ENCODE measurements at regions not wholly inside any gene's neighbourhood (a gene's known extent, or its start where the extent isn't known, plus 50 kb on each side); places are given as distances from the start of the nearest gene placed in this dataset.

- in situ Hi-C loops (cut with HindIII; ENCODE audit: low sequenced_read_pairs): loop anchor here (25.0 kb wide), 1 partner anchor 405 kb away; the partner anchor contains the start of gene KCNJ5
Observed at GRCh38 chr11:129292771-129293170, 82.9 kb upstream of the BARX2 start.

- in situ Hi-C loops (cut with HindIII; ENCODE audit: low sequenced_read_pairs): loop anchor here (25.0 kb wide), 1 partner anchor 405 kb away; the partner anchor contains the start of gene KCNJ5
Observed at GRCh38 chr11:129292092-129292491, 83.6 kb upstream of the BARX2 start.

GRCh38 chr11:129291546-129291945 is 84.1 kb upstream of the BARX2 start:
- in situ Hi-C loops (cut with HindIII; ENCODE audit: low sequenced_read_pairs): loop anchor here (25.0 kb wide), 1 partner anchor 404 kb away; the partner anchor contains the start of gene KCNJ5

- in situ Hi-C loops (cut with HindIII; ENCODE audit: low sequenced_read_pairs): loop anchor here (25.0 kb wide), 1 partner anchor 404 kb away; the partner anchor contains the start of gene KCNJ5
Observed at GRCh38 chr11:129290966-129291365, 84.7 kb upstream of the BARX2 start.

- in situ Hi-C loops (cut with HindIII; ENCODE audit: low sequenced_read_pairs): loop anchor here (25.0 kb wide), 1 partner anchor 402 kb away; the partner anchor contains the start of gene KCNJ5
Observed at GRCh38 chr11:129289350-129290040, 86.2 kb upstream of the BARX2 start.

GRCh38 chr11:129287920-129288319 is 87.7 kb upstream of the BARX2 start:
- in situ Hi-C loops (cut with HindIII; ENCODE audit: low sequenced_read_pairs): loop anchor here (25.0 kb wide), 1 partner anchor 401 kb away; the partner anchor contains the start of gene KCNJ5

GRCh38 chr11:129286813-129287212 is 88.8 kb upstream of the BARX2 start:
- in situ Hi-C loops (cut with HindIII; ENCODE audit: low sequenced_read_pairs): loop anchor here (25.0 kb wide), 1 partner anchor 400 kb away; the partner anchor contains the start of gene KCNJ5

- in situ Hi-C loops (cut with HindIII; ENCODE audit: low sequenced_read_pairs): loop anchor here (25.0 kb wide), 1 partner anchor 398 kb away; the partner anchor contains the start of gene KCNJ5
Observed at GRCh38 chr11:129285402-129285786, 90.3 kb upstream of the BARX2 start.

GRCh38 chr11:129283141-129283540 is 91.0 kb upstream of the ARHGAP32 start:
- in situ Hi-C loops (cut with HindIII; ENCODE audit: low sequenced_read_pairs): loop anchor here (25.0 kb wide), 1 partner anchor 396 kb away; the partner anchor contains the start of gene KCNJ5

GRCh38 chr11:129282634-129283033 is 90.5 kb upstream of the ARHGAP32 start:
- in situ Hi-C loops (cut with HindIII; ENCODE audit: low sequenced_read_pairs): loop anchor here (25.0 kb wide), 1 partner anchor 395 kb away; the partner anchor contains the start of gene KCNJ5

GRCh38 chr11:129281471-129282415 is 89.6 kb upstream of the ARHGAP32 start:
- in situ Hi-C loops (cut with HindIII; ENCODE audit: low sequenced_read_pairs): loop anchor here (25.0 kb wide), 1 partner anchor 394 kb away; the partner anchor contains the start of gene KCNJ5

GRCh38 chr11:129280027-129280811 is 88.1 kb upstream of the ARHGAP32 start:
- in situ Hi-C loops (cut with HindIII; ENCODE audit: low sequenced_read_pairs): loop anchor here (25.0 kb wide), 1 partner anchor 393 kb away; the partner anchor contains the start of gene KCNJ5

GRCh38 chr11:129279326-129280026 is 87.4 kb upstream of the ARHGAP32 start:
- in situ Hi-C loops (cut with HindIII; ENCODE audit: low sequenced_read_pairs): loop anchor here (25.0 kb wide), 1 partner anchor 392 kb away; the partner anchor contains the start of gene KCNJ5

- in situ Hi-C loops (cut with HindIII; ENCODE audit: low sequenced_read_pairs): loop anchor here (25.0 kb wide), 1 partner anchor 391 kb away; the partner anchor contains the start of gene KCNJ5
Observed at GRCh38 chr11:129278586-129279319, 86.6 kb upstream of the ARHGAP32 start.

- in situ Hi-C loops (cut with HindIII; ENCODE audit: low sequenced_read_pairs): loop anchor here (25.0 kb wide), 1 partner anchor 390 kb away; the partner anchor contains the start of gene KCNJ5
Observed at GRCh38 chr11:129277198-129277843, 85.2 kb upstream of the ARHGAP32 start.

GRCh38 chr11:129275828-129276227 is 83.7 kb upstream of the ARHGAP32 start:
- in situ Hi-C loops (cut with HindIII; ENCODE audit: low sequenced_read_pairs): loop anchor here (25.0 kb wide), 1 partner anchor 389 kb away; the partner anchor contains the start of gene KCNJ5

GRCh38 chr11:129273944-129274711 is 82.0 kb upstream of the ARHGAP32 start:
- in situ Hi-C loops (cut with HindIII; ENCODE audit: low sequenced_read_pairs): no loop called here
